HG02981 (cell line): ENCODE measurements at regions not wholly inside any gene's neighbourhood (a gene's known extent, or its start where the extent isn't known, plus 50 kb on each side); places are given as distances from the start of the nearest gene placed in this dataset.

Experiments used
- ATAC-seq: cut with Tn5 transposase; IDR thresholded peaks from one replicate; pipeline ENCODE4 v1.9.1; 2021; ENCODE audit warnings: mild to moderate bottlenecking, moderate library complexity; ENCODE audit not compliant: unreplicated experiment

- ATAC-seq = no peak
Observed at GRCh38 chr10:43963379-43963778, 314.7 kb upstream of the ZNF32 start.

- ATAC-seq = no peak
Observed at GRCh38 chr10:43962346-43963191, 313.9 kb upstream of the ZNF32 start.

GRCh38 chr10:43961523-43962345 is 313.1 kb upstream of the ZNF32 start:
- no peak for ATAC-seq

- ATAC-seq = no peak
Observed at GRCh38 chr10:43960981-43961380, 312.3 kb upstream of the ZNF32 start.

- no peak for ATAC-seq
Observed at GRCh38 chr10:43960477-43960876, 311.8 kb upstream of the ZNF32 start.

- no peak for ATAC-seq
Observed at GRCh38 chr10:43960135-43960415, 311.4 kb upstream of the ZNF32 start.

DNA sequence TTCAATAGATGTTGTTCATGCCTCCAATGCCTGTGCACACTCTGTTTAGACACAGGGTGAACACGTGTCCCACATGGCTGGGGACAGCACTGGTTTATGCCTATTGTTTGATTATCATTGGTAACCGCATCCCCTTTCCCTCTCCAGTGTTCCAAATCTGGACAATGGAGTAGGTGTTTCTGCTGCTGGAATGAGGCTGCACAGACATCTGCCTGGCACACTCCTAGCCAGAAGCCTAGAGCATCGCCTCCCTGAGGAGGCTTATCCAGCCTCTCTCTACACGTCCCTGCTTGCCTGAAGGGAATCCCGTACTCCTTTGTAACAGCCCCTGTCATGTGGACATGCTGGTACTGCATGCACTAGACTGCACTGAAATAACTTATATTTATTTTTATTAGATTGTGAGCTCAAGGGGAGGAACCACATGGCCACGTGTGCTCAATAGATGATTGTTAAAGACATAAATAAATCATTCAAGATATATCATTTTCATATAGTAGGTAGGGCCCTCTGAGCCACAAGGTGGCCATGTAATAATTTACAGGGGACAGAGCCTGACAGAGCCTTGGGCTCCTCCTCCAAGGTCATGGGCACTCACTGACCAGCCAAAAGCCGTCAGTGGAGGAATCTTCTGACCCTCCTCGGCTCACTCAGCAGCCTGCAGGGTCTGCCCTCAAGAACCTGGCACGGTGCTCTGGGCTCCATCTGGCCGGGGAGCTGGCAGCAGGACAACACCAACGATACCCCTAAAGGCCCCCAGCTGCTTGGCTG is 310.9 kb upstream of the ZNF32 start:
- ATAC-seq = no peak

DNA sequence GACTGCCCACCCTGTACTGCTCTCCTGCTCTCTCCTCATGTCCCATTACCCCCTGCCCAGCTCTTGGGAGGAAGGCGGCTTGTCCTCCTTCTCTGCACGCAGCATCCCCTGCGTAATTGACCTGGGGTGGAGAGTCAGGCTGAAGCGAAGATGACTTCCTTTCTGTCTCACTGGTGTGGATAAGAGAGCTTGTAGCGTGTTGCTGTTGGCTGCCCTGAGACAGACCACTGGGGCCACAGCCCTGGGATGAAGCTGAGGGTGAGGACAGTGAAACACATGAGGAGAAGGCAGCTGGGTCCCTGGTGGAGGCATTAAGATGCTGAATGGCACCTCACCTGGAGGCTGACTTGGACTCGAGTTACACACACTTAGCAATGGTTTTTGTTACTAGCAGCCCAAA is 310.3 kb upstream of the ZNF32 start:
- ATAC-seq = no peak

- ATAC-seq = no peak
Observed at GRCh38 chr10:43958071-43958432, 309.4 kb upstream of the ZNF32 start.

- ATAC-seq = no peak
Observed at GRCh38 chr10:43957267-43958070, 308.8 kb upstream of the ZNF32 start.

GRCh38 chr10:43955978-43956377 is 307.3 kb upstream of the ZNF32 start:
- ATAC-seq = no peak

DNA sequence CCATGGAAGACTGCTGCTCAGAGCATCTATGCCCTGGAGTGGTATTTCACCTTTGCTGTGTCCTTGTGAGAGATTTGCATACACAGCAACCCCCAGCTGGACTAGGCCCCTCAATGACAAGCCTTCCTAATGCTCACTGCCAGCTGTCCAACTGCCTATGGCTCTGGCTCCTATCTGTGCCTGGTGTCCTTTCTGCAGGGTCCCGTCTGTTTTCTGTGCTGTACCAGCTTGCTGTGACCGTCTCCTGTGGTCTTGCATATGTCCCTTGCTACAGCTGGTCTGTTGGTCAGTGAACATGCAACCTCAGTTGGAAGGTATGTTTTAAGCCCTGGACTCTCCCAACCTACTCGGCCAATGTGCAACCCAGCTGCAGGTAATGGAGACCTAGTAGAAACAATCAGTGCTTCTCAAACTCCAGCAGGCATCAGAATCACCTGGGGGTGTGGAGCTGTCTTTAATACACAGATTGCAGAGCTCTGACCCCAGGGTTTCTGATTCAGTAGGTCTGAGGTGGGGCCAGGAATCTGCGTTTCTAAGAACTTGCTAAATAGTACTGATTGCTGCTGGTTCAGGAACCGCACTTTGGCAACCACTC is 306.4 kb upstream of the ZNF32 start:
- no peak for ATAC-seq

GRCh38 chr10:43953672-43954071 is 305.0 kb upstream of the ZNF32 start:
- ATAC-seq = no peak

GRCh38 chr10:43952760-43953159 is 304.1 kb upstream of the ZNF32 start:
- no peak for ATAC-seq

DNA sequence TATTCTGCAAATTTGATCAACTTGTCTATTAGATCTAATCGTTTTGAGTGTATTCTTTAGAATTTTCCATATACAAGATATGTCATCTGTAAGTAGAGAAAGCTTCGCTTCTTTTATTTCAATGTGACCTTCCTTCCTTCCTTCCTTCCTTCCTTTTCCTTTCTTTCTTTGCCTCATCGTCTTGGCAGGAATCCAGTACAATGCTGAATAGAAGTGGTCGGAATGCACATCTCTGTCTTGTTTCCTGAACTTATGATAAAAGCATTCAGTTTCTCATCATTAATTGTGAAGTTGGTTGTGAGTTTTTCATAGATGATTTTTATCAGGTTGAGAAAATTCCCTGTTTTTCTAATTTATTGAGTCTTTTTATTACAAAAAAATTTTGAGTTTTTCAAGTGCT is 300.7 kb upstream of the ZNF32 start:
- no peak for ATAC-seq

DNA sequence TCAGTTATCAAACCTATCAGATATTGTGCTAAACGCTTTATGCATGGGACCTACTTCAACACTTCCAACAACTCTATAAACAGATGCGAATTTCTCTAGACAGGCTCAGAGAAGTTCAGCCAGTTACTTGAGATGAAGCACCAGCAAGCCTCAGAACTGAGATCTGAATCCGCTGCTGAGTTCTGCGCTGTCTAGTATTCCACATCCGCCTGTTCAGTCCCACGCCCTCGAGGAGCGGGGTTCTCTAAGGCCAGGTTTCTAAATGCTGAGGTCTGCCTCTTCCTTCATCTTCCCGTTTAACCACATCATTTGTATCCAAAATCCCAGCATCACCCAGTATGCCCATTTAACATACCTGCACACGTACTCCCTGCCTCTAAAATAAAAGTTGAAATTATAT is 297.8 kb upstream of the ZNF32 start:
- ATAC-seq = no peak

DNA sequence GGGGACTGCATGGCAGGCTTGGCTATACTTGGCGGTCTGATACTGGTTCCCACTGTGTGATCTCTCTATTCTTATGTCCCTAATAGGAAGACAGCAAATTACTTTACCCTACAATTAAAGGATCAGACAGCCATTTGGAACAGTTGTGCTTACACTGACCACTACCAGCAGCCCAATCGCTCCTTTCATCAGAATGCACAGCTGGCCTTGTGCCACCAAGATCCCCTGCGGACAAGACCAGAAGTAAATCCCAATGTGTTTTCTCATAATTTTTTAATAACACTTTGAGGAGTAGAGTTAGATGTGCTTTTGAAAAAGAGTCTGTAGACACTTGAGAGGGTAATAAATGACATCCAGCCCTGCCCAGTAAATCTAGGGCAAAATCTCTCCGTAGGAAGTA is 297.2 kb upstream of the ZNF32 start:
- no peak for ATAC-seq

DNA sequence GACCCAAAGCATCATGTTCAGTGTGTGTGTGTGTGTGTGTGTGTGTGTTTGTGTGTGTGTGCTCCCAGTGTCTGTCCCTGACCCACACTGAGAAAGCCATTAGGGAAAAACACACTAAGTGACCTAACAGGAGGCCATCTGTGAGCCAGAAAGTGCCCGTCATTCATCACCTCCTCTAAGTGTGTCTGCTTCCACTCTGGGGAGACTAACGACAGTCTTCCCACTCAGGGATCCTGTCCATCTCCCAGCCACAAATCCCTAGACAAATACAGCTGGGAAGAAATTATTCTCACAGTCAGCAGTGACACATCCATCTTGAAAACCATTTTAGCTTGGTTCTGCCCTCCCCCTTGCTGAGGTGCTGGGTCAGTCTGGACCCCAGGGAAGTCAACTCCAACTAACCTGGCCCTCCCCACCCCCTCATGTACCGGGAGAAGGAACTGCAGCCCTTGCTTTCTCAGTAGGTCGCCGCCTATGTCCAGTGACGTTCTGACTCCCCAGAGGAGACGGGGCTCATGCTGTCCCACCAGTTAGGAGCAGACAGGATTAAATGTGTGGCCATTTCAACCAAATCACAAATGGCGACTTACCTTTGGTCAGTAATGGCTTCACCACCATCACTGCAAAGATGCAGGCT is 296.5 kb upstream of the ZNF32 start:
- no peak for ATAC-seq

DNA sequence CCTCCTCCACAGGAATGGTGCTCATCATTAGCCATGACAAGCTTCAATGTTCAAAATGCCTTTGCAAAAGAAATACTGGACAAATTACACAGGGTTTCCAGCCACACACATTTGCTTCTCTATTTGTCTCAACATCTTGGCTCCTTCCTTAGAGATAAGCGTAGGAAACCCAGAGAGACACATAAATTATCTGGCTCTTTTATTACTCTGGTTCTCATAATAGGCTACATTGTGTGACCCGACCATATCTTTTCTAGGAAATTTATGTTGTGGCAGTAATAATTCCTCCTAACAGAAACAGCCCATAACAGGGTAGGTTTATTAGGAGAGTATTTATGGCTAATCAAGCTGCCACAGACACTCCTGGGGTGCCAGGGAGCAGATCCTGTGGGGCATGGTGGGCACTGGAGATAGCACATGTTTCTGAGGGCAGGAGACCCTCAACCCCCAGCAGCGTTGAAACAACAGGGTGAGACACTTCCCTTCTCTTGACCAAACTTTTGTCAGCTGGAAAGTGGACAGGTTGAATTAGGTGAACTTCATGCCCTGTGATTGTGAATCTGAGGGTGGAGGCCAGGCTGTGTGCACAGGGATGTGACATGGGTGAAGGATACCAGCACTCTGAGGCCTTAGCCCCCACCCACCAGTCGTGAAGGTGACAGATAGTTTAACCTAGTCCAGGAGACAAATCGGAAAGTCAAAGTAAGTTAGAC is 295.9 kb upstream of the ZNF32 start:
- no peak for ATAC-seq
